Stimulated activated naive B cell treated with anti-CD40 and anti-IgM and Interleukin-4, amounts not matched to agents 10 μg/mL and 1 μg/mL and 100 μg/mL, for 72 hours (primary cell): ENCODE measurements at regions not wholly inside any gene's neighbourhood (a gene's known extent, or its start where the extent isn't known, plus 50 kb on each side); places are given as distances from the start of the nearest gene placed in this dataset.

Experiments
- ATAC-seq, 2 donors: fragments of 150-1000 bp; cut with Tn5 transposase; replicated peaks; 2 replicates each; pipeline ENCODE4 v1.10.0; 2021; ENCODE audit warnings: moderate library complexity in 1 of 2
- DNase-seq: peaks from one replicate; pipeline ENCODE4 v3.0.0; 2021
- H3K27ac Mint-ChIP-seq: one replicate; pipeline ENCODE4 v1.8.0; 2022; ENCODE audit warnings: mild to moderate bottlenecking, mixed read lengths
- H3K27me3 Mint-ChIP-seq, 2 donors: one replicate each; pipeline ENCODE4 v1.8.0; 2022; ENCODE audit warnings: mixed read lengths in 2 of 2
- H3K36me3 Mint-ChIP-seq, 2 donors: one replicate each; pipeline ENCODE4 v1.8.0; 2022; ENCODE audit warnings: mixed read lengths in 2 of 2, mild to moderate bottlenecking in 1 of 2
- H3K4me1 Mint-ChIP-seq, 2 donors: one replicate each; pipeline ENCODE4 v1.8.0; 2022; ENCODE audit warnings: mixed read lengths in 2 of 2, mild to moderate bottlenecking in 1 of 2
- H3K4me3 Mint-ChIP-seq, 2 donors: one replicate each; pipeline ENCODE4 v1.8.0; 2022; ENCODE audit warnings: mild to moderate bottlenecking in 2 of 2, mixed read lengths in 2 of 2, moderate library complexity in 1 of 2
- H3K9me3 Mint-ChIP-seq, 2 donors: one replicate each; pipeline ENCODE4 v1.8.0; 2022; ENCODE audit warnings: mixed read lengths in 2 of 2, mild to moderate bottlenecking in 1 of 2

GRCh38 chr7:114243646-114244045, 171.0 kb upstream of the FOXP2 start:
- no peaks in the 10 kb centered on the region for H3K27me3 Mint-ChIP-seq
- no peaks in the 10 kb centered on the region for H3K4me1 Mint-ChIP-seq
- no peaks in the 10 kb centered on the region for H3K36me3 Mint-ChIP-seq
- DNase-seq (no peak), ATAC-seq (no peak)
- no peak overlapping the region for H3K4me3 Mint-ChIP-seq
- no peaks in the 10 kb centered on the region for H3K9me3 Mint-ChIP-seq
- H3K27ac Mint-ChIP-seq = no peak overlapping the region

DNA sequence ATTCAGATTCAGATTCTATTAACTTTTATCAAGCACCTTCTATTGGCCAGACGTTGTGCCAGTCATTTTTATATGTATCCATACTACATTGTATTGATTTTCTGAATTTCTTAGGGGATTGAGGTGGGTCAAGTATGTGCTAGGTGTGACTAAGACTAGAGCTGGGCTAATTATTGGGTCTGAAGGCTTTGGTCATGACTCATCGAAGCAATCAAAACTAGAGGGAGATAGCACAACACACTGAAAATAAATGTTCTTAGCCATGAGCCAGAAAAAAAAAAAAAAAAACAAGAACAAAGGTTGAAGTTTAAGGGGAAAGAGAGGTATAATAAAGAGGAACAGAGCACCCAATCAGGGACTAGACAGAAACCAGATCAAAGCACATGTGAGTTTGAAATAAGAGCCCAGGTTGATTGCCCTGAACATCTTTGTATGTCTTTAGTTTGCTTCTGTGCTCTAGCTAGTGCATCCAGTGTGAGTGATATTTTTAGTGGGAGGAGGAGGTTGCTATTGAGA, 171.6 kb upstream of the FOXP2 start:
- H3K27ac Mint-ChIP-seq = no peak overlapping the region
- ATAC-seq = no peak
- H3K4me3 Mint-ChIP-seq = no peak overlapping the region
- H3K27me3 Mint-ChIP-seq = no peaks in the 10 kb centered on the region
- DNase-seq = no peak
- H3K36me3 Mint-ChIP-seq = no peaks in the 10 kb centered on the region
- no peaks in the 10 kb centered on the region for H3K4me1 Mint-ChIP-seq
- H3K9me3 Mint-ChIP-seq = no peaks in the 10 kb centered on the region

- Mint-ChIP-seq H3K4me1 (no peaks in the 10 kb centered on the region), H3K27ac (no peak overlapping the region), H3K4me3 (no peak overlapping the region), H3K36me3 (no peaks in the 10 kb centered on the region), H3K27me3 (peaks cover 0 to 6% of the 10 kb centered on the region in 2 donors), H3K9me3 (peaks cover 0 to 1% of the 10 kb centered on the region in 2 donors)
- ATAC-seq (no peak), DNase-seq (no peak)
Observed at GRCh38 chr7:114229246-114229645, 185.4 kb upstream of the FOXP2 start.

DNA sequence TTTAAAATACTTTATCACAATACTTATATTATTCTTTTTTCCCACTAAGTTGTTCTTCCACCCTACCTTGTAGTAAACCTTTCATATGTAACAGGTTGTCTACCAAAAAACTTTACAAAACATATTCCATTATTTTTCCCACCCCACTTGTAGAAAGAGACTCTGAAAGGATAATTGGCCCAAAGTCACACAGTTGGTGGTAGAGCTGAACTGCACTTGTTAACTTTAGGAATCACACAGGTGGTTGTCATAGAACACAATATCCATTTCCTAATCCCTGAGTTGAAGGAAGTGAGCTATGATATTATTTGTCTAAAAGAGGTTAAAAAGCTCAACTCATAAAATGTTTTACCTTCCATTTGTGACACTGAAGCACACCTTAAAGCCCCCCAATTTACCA, 188.8 kb upstream of the FOXP2 start:
- Mint-ChIP-seq H3K9me3 (no peaks in the 10 kb centered on the region), H3K27ac (no peak overlapping the region), H3K27me3 (peaks cover 0 to 6% of the 10 kb centered on the region in 2 donors), H3K4me1 (no peaks in the 10 kb centered on the region), H3K4me3 (no peak overlapping the region), H3K36me3 (no peaks in the 10 kb centered on the region)
- DNase-seq (no peak), ATAC-seq (no peak)

DNA sequence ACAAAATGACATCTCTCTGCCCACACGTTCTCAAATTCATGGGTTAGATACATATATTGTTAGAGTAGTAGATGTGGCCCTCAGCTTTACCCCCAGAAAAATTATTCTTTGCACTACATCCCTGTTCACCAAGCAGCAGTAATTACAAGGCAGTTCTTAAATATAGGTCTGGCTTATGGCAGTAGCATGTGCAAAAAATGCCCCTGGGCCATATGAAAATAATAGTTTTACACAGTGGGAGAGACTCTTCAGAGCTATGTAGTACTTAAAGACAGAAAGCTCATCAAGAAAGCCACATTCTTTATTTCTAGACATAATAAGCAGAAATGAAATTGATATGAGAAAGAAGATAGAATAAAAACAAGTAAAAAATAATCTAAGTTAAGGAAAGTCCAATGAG, 196.3 kb upstream of the FOXP2 start:
- H3K4me3 Mint-ChIP-seq = no peak overlapping the region
- DNase-seq (no peak), ATAC-seq (no peak)
- H3K36me3 Mint-ChIP-seq = no peaks in the 10 kb centered on the region
- H3K4me1 Mint-ChIP-seq = no peaks in the 10 kb centered on the region
- no peak overlapping the region for H3K27ac Mint-ChIP-seq
- H3K27me3 Mint-ChIP-seq = no peaks in the 10 kb centered on the region
- H3K9me3 Mint-ChIP-seq = no peaks in the 10 kb centered on the region

DNA sequence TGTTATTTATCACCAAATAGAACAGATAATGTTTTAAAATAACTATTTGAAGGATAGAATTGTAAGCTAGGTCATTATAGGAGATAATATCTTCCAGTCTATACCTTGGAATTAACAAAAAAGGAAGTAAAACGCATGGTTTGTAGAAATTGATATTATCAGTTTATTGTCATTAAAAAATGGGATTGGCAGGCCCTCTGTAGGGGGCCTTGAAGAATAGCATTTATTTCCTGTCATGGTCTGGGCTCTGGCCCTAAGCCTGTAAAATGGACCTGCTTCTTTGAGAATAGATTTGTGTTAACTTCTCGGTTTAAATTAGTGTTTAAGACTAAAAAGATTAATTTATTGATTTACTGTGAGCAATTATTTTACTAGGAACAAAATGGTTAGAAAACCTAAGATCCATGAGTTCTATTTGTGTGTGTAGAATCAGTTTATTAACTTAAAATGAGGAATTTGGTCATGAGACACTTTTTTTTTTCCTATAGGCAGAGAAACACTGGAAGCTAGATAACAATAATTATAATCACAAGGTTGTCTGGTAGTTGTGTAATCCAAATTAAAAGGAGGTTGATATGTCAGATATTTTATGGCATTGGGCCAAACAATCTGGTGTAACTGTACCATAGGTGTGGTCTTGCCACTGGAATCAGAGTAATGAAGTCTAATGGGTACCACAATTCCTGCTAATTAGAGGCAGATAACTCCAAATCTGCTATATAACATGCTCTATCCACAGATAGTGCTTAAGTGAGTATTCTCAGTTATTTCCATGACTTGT, 197.4 kb upstream of the FOXP2 start:
- H3K9me3 Mint-ChIP-seq = no peaks in the 10 kb centered on the region
- H3K27me3 Mint-ChIP-seq = no peaks in the 10 kb centered on the region
- ATAC-seq = no peak
- H3K4me1 Mint-ChIP-seq = no peaks in the 10 kb centered on the region
- H3K36me3 Mint-ChIP-seq = no peaks in the 10 kb centered on the region
- H3K4me3 Mint-ChIP-seq = no peak overlapping the region
- no peak for DNase-seq
- no peak overlapping the region for H3K27ac Mint-ChIP-seq

- Mint-ChIP-seq H3K27ac (no peak overlapping the region), H3K4me3 (no peak overlapping the region), H3K36me3 (no peaks in the 10 kb centered on the region), H3K27me3 (no peaks in the 10 kb centered on the region), H3K9me3 (peaks cover 0 to 1% of the 10 kb centered on the region in 2 donors), H3K4me1 (no peaks in the 10 kb centered on the region)
- DNase-seq (no peak), ATAC-seq (no peak)
Observed at GRCh38 chr7:114214466-114214865, 200.1 kb upstream of the FOXP2 start.

DNA sequence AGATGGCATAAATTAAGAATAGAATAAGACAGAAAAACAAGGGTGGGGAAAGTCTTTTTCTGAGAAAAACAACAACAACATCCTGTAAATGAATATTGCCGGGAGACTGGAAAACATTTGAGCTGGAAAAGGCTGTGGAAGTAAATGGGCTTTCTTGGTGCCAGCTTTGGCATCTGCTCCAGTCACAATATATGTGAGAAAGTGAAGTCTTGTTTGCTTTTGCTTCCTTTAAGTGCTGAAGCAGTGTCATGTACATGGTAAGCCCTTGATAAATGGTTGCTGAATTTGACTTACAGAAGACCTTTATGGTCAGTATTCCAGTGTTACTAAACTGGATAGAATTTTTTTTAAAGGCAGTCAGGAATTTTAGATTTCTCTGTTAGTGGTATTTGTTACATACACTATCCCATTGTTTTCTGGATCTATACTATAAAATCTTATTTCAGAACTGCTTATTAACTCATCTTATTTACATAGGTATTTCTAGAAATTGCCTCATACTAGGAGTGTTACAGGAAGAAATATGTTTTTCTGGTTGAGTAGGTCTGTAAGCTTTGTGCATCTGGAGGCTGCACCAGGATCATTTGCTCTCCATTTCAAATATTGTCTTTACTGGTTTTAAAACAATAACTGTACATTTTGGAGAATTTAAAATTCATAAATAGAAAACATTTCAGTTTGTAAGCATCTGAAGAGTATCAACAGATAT, 201.7 kb upstream of the FOXP2 start:
- no peaks in the 10 kb centered on the region for H3K27me3 Mint-ChIP-seq
- H3K9me3 Mint-ChIP-seq = peaks cover 0 to 3% of the 10 kb centered on the region in 2 donors
- H3K4me3 Mint-ChIP-seq = no peak overlapping the region
- H3K36me3 Mint-ChIP-seq = no peaks in the 10 kb centered on the region
- ATAC-seq = no peak
- no peaks in the 10 kb centered on the region for H3K4me1 Mint-ChIP-seq
- no peak overlapping the region for H3K27ac Mint-ChIP-seq
- no peak for DNase-seq

- Mint-ChIP-seq H3K9me3 (peaks cover 0 to 3% of the 10 kb centered on the region in 2 donors), H3K27ac (no peak overlapping the region), H3K4me1 (no peaks in the 10 kb centered on the region), H3K4me3 (no peak overlapping the region), H3K36me3 (no peaks in the 10 kb centered on the region), H3K27me3 (no peaks in the 10 kb centered on the region)
- DNase-seq (no peak), ATAC-seq (no peak)
Observed at GRCh38 chr7:114209968-114210367, 204.6 kb upstream of the FOXP2 start.

- Mint-ChIP-seq H3K9me3 (peaks cover 0 to 3% of the 10 kb centered on the region in 2 donors), H3K36me3 (no peaks in the 10 kb centered on the region)
Observed at GRCh38 chr7:114206688-114207087, 207.9 kb upstream of the FOXP2 start.

GRCh38 chr7:114196517-114196916, 218.1 kb upstream of the FOXP2 start:
- no peaks in the 10 kb centered on the region for H3K4me1 Mint-ChIP-seq
- H3K9me3 Mint-ChIP-seq = no peaks in the 10 kb centered on the region
- ATAC-seq (no peak), DNase-seq (no peak)
- H3K27me3 Mint-ChIP-seq = no peaks in the 10 kb centered on the region
- no peak overlapping the region for H3K4me3 Mint-ChIP-seq
- H3K36me3 Mint-ChIP-seq = no peaks in the 10 kb centered on the region
- H3K27ac Mint-ChIP-seq = no peak overlapping the region

More at GRCh38 chr7:114206688-114207087, 207.9 kb upstream of the FOXP2 start:
- Mint-ChIP-seq H3K27me3 (no peaks in the 10 kb centered on the region), H3K4me3 (no peak overlapping the region), H3K27ac (no peak overlapping the region), H3K4me1 (no peaks in the 10 kb centered on the region)
- DNase-seq = no peak
- no peak for ATAC-seq

- ATAC-seq (no peak), DNase-seq (no peak)
- no peaks in the 10 kb centered on the region for H3K27me3 Mint-ChIP-seq
- no peaks in the 10 kb centered on the region for H3K9me3 Mint-ChIP-seq
- H3K4me3 Mint-ChIP-seq = no peak overlapping the region
- no peaks in the 10 kb centered on the region for H3K4me1 Mint-ChIP-seq
- no peaks in the 10 kb centered on the region for H3K36me3 Mint-ChIP-seq
- no peak overlapping the region for H3K27ac Mint-ChIP-seq
Observed at GRCh38 chr7:114190387-114190786, 224.2 kb upstream of the FOXP2 start.

DNA sequence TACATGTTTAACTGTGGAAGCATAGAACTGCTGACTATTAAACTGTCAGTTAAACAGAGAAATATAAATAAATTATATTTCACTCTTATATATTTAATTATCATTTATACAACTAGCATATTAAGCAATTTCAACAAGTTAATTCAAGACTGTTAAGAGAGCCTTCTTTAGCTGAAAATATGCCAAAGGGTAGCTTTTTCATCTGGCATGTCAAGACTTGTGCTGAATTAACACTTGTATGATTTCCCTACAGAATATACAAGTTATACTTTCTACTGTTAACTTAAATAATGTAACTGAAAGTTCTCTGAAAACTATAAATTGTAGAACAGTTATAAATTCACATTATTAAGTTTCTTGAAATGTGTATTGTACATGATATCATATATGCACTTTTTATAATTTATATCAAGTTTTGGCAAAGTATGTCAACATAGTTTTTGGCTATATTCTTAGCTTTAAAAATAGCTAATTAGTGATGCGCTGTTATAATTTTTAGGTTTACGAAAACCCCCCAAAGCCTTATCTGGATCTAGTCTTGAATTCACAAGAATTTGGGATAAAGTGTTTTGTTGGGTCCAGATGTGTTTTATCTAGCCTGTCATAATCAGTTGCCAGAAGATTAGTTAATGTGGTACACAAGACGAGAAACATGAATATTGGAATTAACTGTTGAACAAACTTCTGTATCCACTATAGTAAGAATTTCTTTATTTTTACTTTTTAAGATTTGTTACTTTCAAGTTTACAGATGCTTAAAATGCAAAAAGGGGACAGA, 231.1 kb upstream of the FOXP2 start:
- no peaks in the 10 kb centered on the region for H3K9me3 Mint-ChIP-seq
- no peaks in the 10 kb centered on the region for H3K4me1 Mint-ChIP-seq
- no peak overlapping the region for H3K27ac Mint-ChIP-seq
- H3K27me3 Mint-ChIP-seq = no peaks in the 10 kb centered on the region
- H3K4me3 Mint-ChIP-seq = no peak overlapping the region
- H3K36me3 Mint-ChIP-seq = no peaks in the 10 kb centered on the region
- ATAC-seq (no peak), DNase-seq (no peak)

GRCh38 chr7:114182837-114183236, 231.8 kb upstream of the FOXP2 start:
- no peaks in the 10 kb centered on the region for H3K4me1 Mint-ChIP-seq
- no peaks in the 10 kb centered on the region for H3K9me3 Mint-ChIP-seq
- ATAC-seq (no peak), DNase-seq (no peak)
- H3K4me3 Mint-ChIP-seq = no peak overlapping the region
- no peaks in the 10 kb centered on the region for H3K27me3 Mint-ChIP-seq
- no peaks in the 10 kb centered on the region for H3K36me3 Mint-ChIP-seq
- H3K27ac Mint-ChIP-seq = no peak overlapping the region
